ENCODE measurements at regions not wholly inside any gene's neighbourhood (a gene's known extent, or its start where the extent isn't known, plus 50 kb on each side); places are given as distances from the start of the nearest gene placed in this dataset.

GRCh38 chr12:65615118-65615517 lies 209.2 kb upstream of the HMGA2 start:
- no peaks in the 10 kb centered on the region for H3K27me3 ChIP-seq (ENCODE audit: insufficient read depth, low read length)
- no peak overlapping the region for H3K9ac ChIP-seq (ENCODE audit: low read depth, low read length)
- no peaks in the 10 kb centered on the region for H3K9me3 ChIP-seq (ENCODE audit: insufficient read depth, low read depth, low read length)
- no peak overlapping the region for H3K4me3 ChIP-seq (ENCODE audit: low read length)
- H3K27ac ChIP-seq (ENCODE audit: low read length) = no peak overlapping the region
- no peaks in the 10 kb centered on the region for H3K36me3 ChIP-seq (ENCODE audit: insufficient read depth, low read depth, low read length)
- H3K4me1 ChIP-seq (ENCODE audit: insufficient read depth, low read length) = no peaks in the 10 kb centered on the region; the same call in 1 of the 2 replicates

GRCh38 chr12:65616022-65616421 lies 208.3 kb upstream of the HMGA2 start:
- no peak overlapping the region for H3K4me3 ChIP-seq (ENCODE audit: low read length)
- no peaks in the 10 kb centered on the region for H3K36me3 ChIP-seq (ENCODE audit: insufficient read depth, low read depth, low read length)
- no peaks in the 10 kb centered on the region; the same call in 1 of the 2 replicates for H3K4me1 ChIP-seq (ENCODE audit: insufficient read depth, low read length)
- no peak overlapping the region for H3K9ac ChIP-seq (ENCODE audit: low read depth, low read length)
- H3K27ac ChIP-seq (ENCODE audit: low read length) = no peak overlapping the region
- no peaks in the 10 kb centered on the region for H3K27me3 ChIP-seq (ENCODE audit: insufficient read depth, low read length)
- H3K9me3 ChIP-seq (ENCODE audit: insufficient read depth, low read depth, low read length) = no peaks in the 10 kb centered on the region

- H3K36me3 ChIP-seq (ENCODE audit: insufficient read depth, low read depth, low read length) = no peaks in the 10 kb centered on the region
- H3K27ac ChIP-seq (ENCODE audit: low read length) = no peak overlapping the region
- no peaks in the 10 kb centered on the region for H3K9me3 ChIP-seq (ENCODE audit: insufficient read depth, low read depth, low read length)
- H3K27me3 ChIP-seq (ENCODE audit: insufficient read depth, low read length) = no peaks in the 10 kb centered on the region
- no peak overlapping the region for H3K9ac ChIP-seq (ENCODE audit: low read depth, low read length)
- H3K4me3 ChIP-seq (ENCODE audit: low read length) = no peak overlapping the region
- no peaks in the 10 kb centered on the region for H3K4me1 ChIP-seq (ENCODE audit: insufficient read depth, low read length)
Measured at GRCh38 chr12:65618588-65618987, 205.7 kb upstream of the HMGA2 start.

- H3K27ac ChIP-seq (ENCODE audit: low read length) = no peak overlapping the region
- H3K27me3 ChIP-seq (ENCODE audit: insufficient read depth, low read length) = no peaks in the 10 kb centered on the region
- H3K36me3 ChIP-seq (ENCODE audit: insufficient read depth, low read depth, low read length) = no peaks in the 10 kb centered on the region
- H3K4me1 ChIP-seq (ENCODE audit: insufficient read depth, low read length) = no peaks in the 10 kb centered on the region
- no peaks in the 10 kb centered on the region for H3K9me3 ChIP-seq (ENCODE audit: insufficient read depth, low read depth, low read length)
- H3K9ac ChIP-seq (ENCODE audit: low read depth, low read length) = no peak overlapping the region
- no peak overlapping the region for H3K4me3 ChIP-seq (ENCODE audit: low read length)
Measured at GRCh38 chr12:65619018-65619417, 205.3 kb upstream of the HMGA2 start.

GRCh38 chr12:65620046-65620445 lies 204.2 kb upstream of the HMGA2 start:
- no peak overlapping the region for H3K9ac ChIP-seq (ENCODE audit: low read depth, low read length)
- no peaks in the 10 kb centered on the region for H3K9me3 ChIP-seq (ENCODE audit: insufficient read depth, low read depth, low read length)
- H3K27me3 ChIP-seq (ENCODE audit: insufficient read depth, low read length) = no peaks in the 10 kb centered on the region
- H3K4me1 ChIP-seq (ENCODE audit: insufficient read depth, low read length) = no peaks in the 10 kb centered on the region
- no peak overlapping the region for H3K27ac ChIP-seq (ENCODE audit: low read length)
- no peaks in the 10 kb centered on the region for H3K36me3 ChIP-seq (ENCODE audit: insufficient read depth, low read depth, low read length)
- no peak overlapping the region for H3K4me3 ChIP-seq (ENCODE audit: low read length)

- H3K27ac ChIP-seq (ENCODE audit: low read length) = no peak overlapping the region
- no peaks in the 10 kb centered on the region for H3K36me3 ChIP-seq (ENCODE audit: insufficient read depth, low read depth, low read length)
Measured at GRCh38 chr12:65622056-65622455, 202.2 kb upstream of the HMGA2 start.

GRCh38 chr12:65623507-65623906 lies 200.8 kb upstream of the HMGA2 start:
- Histone ChIP-seq H3K9ac (ENCODE audit: low read depth, low read length) (no peak overlapping the region), H3K36me3 (ENCODE audit: insufficient read depth, low read depth, low read length) (no peaks in the 10 kb centered on the region), H3K4me1 (ENCODE audit: insufficient read depth, low read length) (no peaks in the 10 kb centered on the region), H3K9me3 (ENCODE audit: insufficient read depth, low read depth, low read length) (no peaks in the 10 kb centered on the region), H3K4me3 (ENCODE audit: low read length) (no peak overlapping the region), H3K27me3 (ENCODE audit: insufficient read depth, low read length) (no peaks in the 10 kb centered on the region), H3K27ac (ENCODE audit: low read length) (no peak overlapping the region)

More at GRCh38 chr12:65622056-65622455, 202.2 kb upstream of the HMGA2 start:
- Histone ChIP-seq H3K4me1 (ENCODE audit: insufficient read depth, low read length) (no peaks in the 10 kb centered on the region), H3K27me3 (ENCODE audit: insufficient read depth, low read length) (no peaks in the 10 kb centered on the region), H3K4me3 (ENCODE audit: low read length) (no peak overlapping the region), H3K9ac (ENCODE audit: low read depth, low read length) (no peak overlapping the region), H3K9me3 (ENCODE audit: insufficient read depth, low read depth, low read length) (no peaks in the 10 kb centered on the region)

- Histone ChIP-seq H3K36me3 (ENCODE audit: insufficient read depth, low read depth, low read length) (no peaks in the 10 kb centered on the region), H3K27ac (ENCODE audit: low read length) (no peak overlapping the region), H3K9me3 (ENCODE audit: insufficient read depth, low read depth, low read length) (no peaks in the 10 kb centered on the region), H3K4me3 (ENCODE audit: low read length) (no peak overlapping the region), H3K4me1 (ENCODE audit: insufficient read depth, low read length) (no peaks in the 10 kb centered on the region), H3K27me3 (ENCODE audit: insufficient read depth, low read length) (no peaks in the 10 kb centered on the region), H3K9ac (ENCODE audit: low read depth, low read length) (no peak overlapping the region)
Measured at GRCh38 chr12:65624554-65625086, 199.7 kb upstream of the HMGA2 start.

- H3K27ac ChIP-seq (ENCODE audit: low read length) = no peak overlapping the region
- no peaks in the 10 kb centered on the region for H3K27me3 ChIP-seq (ENCODE audit: insufficient read depth, low read length)
- H3K4me3 ChIP-seq (ENCODE audit: low read length) = no peak overlapping the region
- no peaks in the 10 kb centered on the region for H3K9me3 ChIP-seq (ENCODE audit: insufficient read depth, low read depth, low read length)
- H3K9ac ChIP-seq (ENCODE audit: low read depth, low read length) = no peak overlapping the region
- no peaks in the 10 kb centered on the region for H3K4me1 ChIP-seq (ENCODE audit: insufficient read depth, low read length)
- no peaks in the 10 kb centered on the region for H3K36me3 ChIP-seq (ENCODE audit: insufficient read depth, low read depth, low read length)
Measured at GRCh38 chr12:65628061-65628460, 196.2 kb upstream of the HMGA2 start.

GRCh38 chr12:65630555-65630954 lies 193.7 kb upstream of the HMGA2 start:
- Histone ChIP-seq H3K4me1 (ENCODE audit: insufficient read depth, low read length) (0 out of 2 replicates have a peak, but pooled peaks cover 5% of the 10 kb centered on the region), H3K27ac (ENCODE audit: low read length) (no peak overlapping the region), H3K4me3 (ENCODE audit: low read length) (no peak overlapping the region), H3K9me3 (ENCODE audit: insufficient read depth, low read depth, low read length) (no peaks in the 10 kb centered on the region), H3K9ac (ENCODE audit: low read depth, low read length) (no peak overlapping the region), H3K27me3 (ENCODE audit: insufficient read depth, low read length) (no peaks in the 10 kb centered on the region), H3K36me3 (ENCODE audit: insufficient read depth, low read depth, low read length) (no peaks in the 10 kb centered on the region)

GRCh38 chr12:65631621-65632111 lies 192.6 kb upstream of the HMGA2 start:
- H3K27me3 ChIP-seq (ENCODE audit: insufficient read depth, low read length) = no peaks in the 10 kb centered on the region
- no peak overlapping the region for H3K27ac ChIP-seq (ENCODE audit: low read length)
- no peaks in the 10 kb centered on the region for H3K9me3 ChIP-seq (ENCODE audit: insufficient read depth, low read depth, low read length)
- H3K4me3 ChIP-seq (ENCODE audit: low read length) = no peak overlapping the region
- no peak overlapping the region for H3K9ac ChIP-seq (ENCODE audit: low read depth, low read length)
- H3K36me3 ChIP-seq (ENCODE audit: insufficient read depth, low read depth, low read length) = no peaks in the 10 kb centered on the region
- H3K4me1 ChIP-seq (ENCODE audit: insufficient read depth, low read length) = 0 out of 2 replicates have a peak, but pooled peaks cover 5% of the 10 kb centered on the region

GRCh38 chr12:65632131-65632855 lies 192.0 kb upstream of the HMGA2 start:
- Histone ChIP-seq H3K9me3 (ENCODE audit: insufficient read depth, low read depth, low read length) (no peaks in the 10 kb centered on the region), H3K27me3 (ENCODE audit: insufficient read depth, low read length) (no peaks in the 10 kb centered on the region), H3K27ac (ENCODE audit: low read length) (no peak overlapping the region), H3K9ac (ENCODE audit: low read depth, low read length) (no peak overlapping the region), H3K4me1 (ENCODE audit: insufficient read depth, low read length) (0 out of 2 replicates have a peak, but pooled peaks cover 5% of the 10 kb centered on the region), H3K4me3 (ENCODE audit: low read length) (no peak overlapping the region), H3K36me3 (ENCODE audit: insufficient read depth, low read depth, low read length) (no peaks in the 10 kb centered on the region)

All from iPS-20b (cell line).